ENCODE measurements at regions not wholly inside any gene's neighbourhood (a gene's known extent, or its start where the extent isn't known, plus 50 kb on each side); places are given as distances from the start of the nearest gene placed in this dataset.

DNA sequence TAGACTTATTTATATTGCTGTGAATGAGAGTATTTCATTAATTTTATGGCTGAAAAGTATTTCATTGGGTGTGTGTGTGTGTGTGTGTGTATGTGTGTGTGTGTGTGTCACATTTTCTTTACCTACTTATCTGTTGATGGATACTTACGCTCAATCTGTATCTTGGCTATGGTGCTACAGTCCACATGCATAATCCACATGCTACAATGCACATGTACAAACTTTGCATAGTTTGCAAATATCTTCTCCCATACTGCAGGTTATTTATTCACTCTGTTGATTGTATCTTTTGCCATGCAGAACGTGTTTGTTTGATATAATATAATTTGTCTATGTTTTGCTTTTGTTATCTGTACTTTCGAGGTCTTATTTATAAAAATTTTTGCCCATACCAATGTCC is 167.8 kb downstream of the RAB28 start:
- no peak for DNase-seq (ENCODE audit: low read depth)

DNA sequence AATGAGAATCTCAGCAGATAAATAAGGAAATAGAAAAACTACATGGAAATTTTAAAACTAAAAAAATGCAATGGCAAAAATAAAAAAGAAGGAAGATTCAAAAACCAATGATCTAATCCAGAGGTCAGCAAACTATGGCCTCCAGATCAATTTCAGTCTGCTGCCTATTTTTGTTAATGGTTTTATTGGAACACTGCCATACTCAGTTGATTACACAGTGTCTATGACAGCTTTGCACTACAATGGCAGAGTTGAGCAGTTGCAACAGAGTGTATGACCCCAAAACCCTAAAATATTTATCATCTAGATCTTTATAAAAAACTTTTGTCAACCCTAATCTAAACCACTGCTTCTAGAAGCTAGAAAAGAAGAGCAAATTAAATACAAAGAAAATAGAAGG is 170.3 kb downstream of the RAB28 start:
- no peak for DNase-seq (ENCODE audit: low read depth)

DNA sequence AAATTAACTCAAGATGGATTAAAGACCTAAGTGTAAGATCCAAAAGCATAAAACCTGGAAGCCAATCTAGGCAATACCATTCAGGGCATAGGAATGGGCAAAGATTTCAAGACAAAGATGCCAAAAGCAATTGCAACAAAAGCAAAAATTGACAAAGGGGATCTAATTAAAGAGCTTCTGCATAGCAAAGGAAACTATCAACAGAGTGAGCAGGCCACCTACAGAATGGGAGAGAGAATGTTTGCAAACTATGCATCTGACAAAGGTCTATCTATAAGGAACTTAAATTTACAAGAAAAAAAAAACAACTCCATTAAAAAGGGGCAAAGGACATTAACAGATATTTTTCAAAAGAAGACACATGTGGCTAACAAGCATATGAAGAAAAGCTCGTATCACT is 171.9 kb downstream of the RAB28 start:
- no peak for DNase-seq (ENCODE audit: low read depth)

DNA sequence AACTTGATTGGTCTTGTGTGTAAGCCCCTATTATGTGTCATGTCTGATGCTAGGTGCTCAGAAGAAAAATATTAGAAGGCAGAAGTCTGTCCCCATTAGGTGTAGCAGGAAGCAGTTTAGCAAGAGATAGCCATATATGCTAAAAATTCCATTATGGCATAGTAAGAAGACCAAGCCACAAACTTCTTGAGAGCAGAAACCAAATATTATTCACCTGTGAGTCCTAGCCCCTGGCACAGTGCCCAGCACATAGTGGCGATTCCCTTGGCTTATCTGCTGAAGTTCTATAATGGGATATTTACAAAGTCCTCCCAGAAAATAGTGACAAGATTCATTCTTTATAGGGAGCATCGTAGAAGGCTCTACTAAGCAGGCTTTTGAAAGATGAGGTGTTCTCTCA is 174.4 kb downstream of the RAB28 start:
- DNase-seq (ENCODE audit: low read depth), result no peak

DNA sequence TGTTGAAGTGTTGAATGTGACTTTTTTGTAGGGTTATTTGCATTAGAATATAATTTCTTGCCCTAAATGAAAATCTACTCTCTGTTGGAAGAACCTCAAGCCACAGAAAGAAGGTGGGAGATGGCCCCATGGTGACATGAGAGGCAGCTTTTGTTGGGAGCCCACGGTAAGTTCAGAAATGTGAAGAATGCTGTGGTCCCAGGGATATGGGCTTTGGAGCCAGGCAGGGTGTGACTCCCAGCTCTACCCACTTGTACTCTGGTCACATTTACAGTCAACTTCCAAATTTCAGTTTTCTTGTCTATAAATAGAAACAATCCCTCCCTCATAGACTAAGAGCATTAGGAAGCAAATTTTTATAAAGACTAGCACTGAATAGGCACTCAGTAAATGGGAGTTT is 177.8 kb downstream of the RAB28 start:
- DNase-seq (ENCODE audit: low read depth), result no peak

DNA sequence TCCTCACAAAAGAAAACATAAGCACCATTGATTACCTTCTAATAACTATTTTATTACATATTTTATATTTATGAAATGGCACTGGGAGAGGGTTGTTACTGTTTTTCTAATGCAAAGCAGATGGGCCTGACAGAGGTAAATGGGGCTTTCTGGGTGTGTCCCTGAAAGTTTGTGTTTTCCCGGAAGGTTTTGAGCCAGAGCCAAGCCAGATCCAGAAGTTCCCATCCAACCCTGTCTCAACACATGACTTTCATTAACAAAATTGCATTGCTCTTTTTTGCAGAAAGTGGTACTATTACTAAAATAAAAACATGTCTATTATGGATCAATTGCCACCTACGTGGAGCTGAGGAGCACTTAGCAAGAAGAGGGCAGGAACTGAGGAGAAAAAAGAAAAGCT is 181.3 kb downstream of the RAB28 start:
- no peak for DNase-seq (ENCODE audit: low read depth)

DNA sequence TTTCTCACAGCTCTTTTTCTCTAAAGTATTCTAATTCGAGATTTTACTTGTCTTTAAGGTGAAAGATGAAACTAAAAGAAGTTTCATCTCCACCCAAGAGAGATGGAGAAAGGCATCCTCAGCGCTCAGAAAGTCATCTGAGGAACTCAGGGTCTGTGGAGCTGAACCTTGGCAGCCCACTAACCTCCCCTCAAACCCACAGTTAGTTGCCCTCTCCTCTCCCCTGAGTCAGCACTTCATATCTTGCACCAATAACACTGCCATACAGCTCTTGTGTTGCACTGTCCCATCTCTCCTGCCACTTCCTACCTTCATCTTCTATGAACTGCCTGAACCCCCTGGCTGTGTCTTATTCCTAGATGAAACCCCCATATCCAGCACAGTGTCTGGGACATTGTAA is 184.8 kb downstream of the RAB28 start:
- no peak for DNase-seq (ENCODE audit: low read depth)

DNA sequence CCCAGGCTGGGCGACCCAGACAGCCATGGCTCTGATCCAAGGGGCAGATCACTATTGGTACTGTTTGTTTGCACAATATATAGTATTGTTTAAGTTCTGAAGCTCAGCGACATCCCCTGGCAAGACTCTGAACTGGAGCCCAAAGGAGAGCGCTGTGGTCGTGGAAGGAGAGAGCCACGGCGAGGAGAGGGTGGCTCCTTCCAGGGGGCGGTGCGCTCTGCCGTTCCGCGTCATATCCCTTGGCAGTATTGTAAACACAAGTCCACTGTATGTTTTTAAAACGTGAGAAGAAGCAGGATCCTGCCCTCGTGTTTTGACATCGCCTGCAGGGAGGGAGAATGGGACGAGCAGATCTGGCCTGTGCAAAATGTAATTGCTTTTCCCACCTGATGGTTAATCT is 185.5 kb downstream of the RAB28 start:
- no peak for DNase-seq (ENCODE audit: low read depth)

DNA sequence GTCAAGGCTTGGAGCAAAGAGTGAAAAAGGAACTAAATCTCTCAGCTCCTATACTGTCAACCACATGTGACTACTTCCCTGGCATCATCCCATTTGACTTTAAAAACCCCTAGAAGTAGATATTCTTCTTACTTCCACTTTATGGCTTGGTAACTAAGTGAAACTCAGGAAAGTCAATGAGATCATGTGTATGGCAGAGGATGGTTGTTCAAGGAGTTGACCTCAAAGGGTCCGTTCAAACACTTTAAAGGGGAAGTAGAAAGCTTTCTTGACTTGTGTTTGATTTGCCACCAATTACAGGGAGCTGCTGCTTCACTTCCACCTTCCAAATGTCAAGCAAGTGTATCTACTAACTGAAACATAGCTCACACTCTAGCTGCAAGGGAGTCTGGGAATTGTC is 187.2 kb downstream of the RAB28 start:
- DNase-seq (ENCODE audit: low read depth), result no peak

DNA sequence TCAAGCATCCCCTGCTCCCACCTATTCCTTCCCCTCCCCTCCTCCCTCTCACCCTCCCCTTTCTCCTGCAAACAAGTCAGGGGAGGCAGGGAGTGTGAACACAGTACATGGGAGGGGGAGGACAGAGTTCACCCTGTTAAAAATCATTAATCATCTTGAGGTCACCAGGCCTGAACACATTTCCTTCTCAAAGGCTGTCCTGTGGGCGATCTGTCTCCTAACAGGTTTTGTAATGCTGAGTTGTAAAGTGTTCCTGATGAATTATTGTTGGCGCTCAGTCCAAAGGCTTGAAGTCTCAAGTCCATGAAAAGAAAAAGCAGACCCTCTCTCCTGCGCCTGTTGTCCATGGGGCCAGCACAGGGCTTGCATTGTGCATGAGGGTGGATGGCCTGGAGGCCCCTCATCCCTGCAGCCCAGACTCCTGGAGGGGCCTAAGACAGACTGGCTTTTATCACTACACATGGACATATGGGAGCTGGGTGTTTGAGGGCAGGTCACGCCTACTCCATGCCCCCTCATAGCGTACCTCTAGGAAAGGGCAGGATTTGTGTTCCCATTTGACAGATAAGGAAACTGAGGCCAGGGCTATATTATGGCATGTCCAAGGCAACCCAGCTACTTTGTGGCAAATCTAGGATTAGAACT is 189.1 kb downstream of the RAB28 start:
- no peak for DNase-seq (ENCODE audit: low read depth)

DNA sequence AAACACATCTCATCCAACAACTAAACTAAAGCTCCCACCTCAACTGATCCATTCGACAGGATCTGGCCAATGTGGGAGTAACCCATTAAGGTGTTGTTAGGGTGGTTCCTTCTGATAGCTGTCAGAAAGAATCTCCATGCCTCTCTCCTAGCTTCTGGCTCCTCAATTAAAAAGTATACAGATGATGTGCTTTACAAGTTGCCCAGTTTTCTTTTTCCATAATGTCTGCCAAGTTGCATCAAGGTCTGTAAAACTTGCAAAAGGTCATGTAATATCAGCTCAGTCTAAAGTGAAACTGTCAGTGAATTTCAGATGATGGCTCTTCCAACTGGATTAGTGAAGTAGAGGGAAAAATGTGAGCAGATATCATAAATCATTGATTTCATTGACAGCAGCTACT is 191.8 kb downstream of the RAB28 start:
- no peak for DNase-seq (ENCODE audit: low read depth)

DNA sequence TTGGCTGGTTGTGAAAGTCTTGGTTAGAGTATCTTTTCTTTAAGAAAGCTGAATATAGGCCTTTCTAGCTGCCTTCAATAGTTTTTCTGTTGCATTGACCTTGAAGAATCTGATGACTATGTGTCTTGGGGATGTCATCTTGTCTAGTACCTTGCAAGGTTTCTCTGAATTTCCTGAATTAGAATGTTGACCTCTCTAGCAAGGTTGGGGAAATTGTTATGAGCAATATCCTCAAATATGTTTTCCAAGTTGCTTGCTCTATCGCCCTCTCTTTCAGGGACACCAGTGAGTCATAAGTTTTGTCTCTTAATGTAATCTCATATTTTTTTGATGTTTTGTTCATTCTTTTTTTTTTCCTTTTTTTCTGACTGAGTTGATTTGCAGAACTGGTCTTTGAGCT is 194.7 kb downstream of the RAB28 start:
- no peak for DNase-seq (ENCODE audit: low read depth)

DNA sequence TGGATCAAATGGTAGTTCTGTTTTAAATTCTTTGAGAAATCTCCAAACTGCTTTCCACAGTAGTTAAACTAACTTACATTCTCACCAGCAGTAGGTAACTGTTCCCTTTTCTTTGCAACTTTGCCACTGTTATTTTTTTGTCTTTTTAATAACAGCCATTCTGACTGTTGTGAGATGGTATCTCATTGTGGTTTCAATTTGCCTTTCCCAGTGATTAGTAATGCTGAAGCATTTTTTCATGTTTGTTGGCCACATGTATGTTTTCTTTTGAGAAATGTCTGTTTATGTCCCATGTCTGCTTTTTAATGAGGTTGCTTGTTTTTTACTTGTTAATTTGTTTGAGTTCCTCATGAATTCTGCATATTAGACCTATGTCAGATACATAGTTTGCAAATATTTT is 198.8 kb downstream of the RAB28 start:
- no peak for DNase-seq (ENCODE audit: low read depth)

DNA sequence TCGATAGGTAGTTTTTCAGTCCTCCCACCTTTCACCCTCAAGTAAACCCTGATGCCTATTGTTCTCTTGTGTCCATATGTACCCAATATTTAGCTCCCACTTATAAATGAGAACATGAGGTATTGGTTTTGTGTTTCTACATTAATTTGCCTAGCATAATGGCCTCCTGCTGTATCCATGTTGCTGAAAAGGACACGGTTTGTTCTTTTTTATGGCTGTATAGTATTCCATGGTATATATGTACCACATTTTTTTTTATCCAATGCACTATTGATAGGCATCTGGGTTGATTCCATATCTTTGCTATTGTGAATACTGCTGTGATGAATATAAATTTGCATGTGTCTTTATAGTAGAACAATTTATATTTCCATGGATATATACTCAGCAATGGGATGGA is 199.2 kb downstream of the RAB28 start:
- no peak for DNase-seq (ENCODE audit: low read depth)

DNA sequence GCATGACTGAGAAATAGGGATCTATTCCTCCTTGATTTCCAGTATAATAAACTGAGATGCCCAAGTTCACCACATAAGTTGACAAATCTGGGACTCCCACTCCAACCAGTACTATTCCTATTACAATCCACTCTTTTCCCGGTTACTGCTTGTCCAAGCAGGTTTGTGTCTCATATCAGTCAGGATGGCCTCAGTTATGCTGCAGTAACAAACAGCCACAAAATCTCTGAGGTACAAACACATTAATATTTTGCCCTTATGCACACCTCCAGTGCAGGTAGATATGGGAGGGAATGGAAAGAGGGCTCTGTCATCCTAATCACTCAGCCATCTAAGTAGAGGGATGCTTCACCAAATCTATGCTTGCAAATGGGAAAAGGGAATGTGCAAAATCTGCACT is 207.8 kb downstream of the RAB28 start:
- no peak for DNase-seq (ENCODE audit: low read depth)

DNA sequence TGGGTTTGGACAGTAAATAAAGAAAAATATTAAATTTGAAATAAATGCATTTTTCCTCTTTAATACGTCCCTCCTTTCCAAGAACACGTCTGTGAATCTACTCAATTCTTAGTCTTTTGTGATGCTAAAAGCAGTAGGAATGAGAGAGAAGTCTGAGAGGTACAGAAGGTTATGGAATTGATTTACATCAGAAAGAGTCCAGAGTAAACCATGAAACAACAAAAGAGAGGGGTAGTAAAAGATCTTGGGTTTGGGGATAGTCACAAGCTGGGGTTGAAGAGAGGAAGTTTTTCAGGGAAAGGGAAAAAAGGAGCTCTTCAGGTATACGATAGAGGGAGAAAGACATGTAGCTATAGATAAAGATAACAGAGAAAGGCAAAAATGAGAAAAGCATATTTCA is 215.4 kb downstream of the RAB28 start:
- DNase-seq (ENCODE audit: low read depth), result no peak

DNA sequence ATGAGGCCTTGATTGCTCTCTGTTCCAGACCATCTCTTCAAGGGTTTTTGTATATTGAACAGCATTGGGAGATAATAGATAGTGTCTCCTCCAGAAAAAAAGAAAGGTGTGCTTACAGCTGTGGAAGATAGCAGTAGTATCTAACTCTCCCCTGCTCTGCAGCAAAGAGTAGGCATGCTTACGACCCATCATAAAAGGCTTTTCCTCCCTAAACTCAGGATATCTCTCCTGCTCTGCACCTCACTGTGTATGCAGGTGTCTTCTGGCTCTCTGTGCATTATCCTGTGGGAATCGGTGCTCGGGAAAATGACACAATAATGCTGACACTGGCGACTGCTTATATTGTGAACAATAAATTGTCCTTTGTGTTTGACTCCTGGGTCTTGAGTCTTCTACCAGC is 216.0 kb downstream of the RAB28 start:
- DNase-seq (ENCODE audit: low read depth), result no peak

DNA sequence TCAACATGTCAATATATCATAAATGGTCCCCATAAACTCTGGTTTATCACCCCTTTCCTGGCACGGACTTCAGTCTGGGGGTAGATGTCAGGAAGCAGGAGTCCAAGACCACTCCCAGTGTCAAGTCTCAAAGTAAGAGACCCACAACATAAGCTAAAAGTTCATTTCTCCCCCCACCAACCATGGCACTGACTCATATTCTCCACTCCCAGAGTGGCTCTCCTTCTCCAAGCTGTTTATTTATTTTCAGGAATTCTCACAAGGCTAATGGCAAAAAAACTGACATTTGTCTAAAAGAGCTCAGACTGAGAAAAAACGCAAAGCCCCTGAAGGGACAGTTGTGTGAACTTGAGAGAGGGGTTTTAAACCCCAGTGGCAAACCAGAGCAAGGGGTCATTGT is 217.0 kb downstream of the RAB28 start:
- DNase-seq (ENCODE audit: low read depth), result no peak

DNA sequence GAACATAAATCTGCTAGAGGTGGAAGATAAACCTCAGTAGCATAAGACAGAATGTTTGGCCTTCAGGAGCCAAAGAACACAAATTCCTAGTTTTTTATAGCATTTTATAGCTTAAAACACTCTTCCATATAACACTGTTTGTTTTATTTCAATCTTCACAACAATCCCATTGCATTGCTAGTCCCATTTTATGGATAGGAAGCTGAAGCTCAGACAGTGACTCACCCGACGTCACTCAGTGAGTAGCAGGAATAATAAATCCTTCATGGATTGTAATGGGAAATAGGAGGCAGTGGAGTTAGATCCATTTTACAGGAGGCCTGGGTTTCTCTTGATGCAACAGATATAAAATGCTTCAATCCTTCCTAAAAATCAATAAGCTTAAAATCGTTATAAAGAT is 217.5 kb downstream of the RAB28 start:
- DNase-seq (ENCODE audit: low read depth), result no peak

DNA sequence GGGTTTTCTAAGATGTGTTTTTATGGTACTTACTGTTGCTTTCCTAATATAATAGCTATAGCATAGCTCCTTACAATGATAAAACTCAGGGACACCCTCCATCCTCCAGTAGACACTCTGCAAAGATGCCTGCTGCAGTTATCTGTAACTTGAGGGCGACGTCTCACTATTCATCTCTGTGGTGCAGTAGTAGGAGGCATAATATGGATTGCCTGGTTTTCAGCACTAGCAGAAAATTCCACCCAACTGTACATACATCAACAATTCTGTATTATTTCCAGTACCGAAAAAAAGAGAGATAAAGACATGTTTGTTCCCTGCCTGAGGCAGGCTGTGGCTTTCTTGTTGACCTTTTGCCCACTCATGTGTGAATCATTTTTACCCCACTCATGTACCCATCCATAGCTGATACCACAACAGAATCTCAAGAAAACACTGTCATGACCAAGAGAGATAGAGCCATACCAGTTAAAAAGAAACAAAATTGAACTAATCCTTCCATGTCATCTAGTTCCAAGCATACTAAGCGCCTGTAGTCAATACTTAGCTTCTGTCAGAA is 220.1 kb downstream of the RAB28 start:
- DNase-seq (ENCODE audit: low read depth), result no peak

DNA sequence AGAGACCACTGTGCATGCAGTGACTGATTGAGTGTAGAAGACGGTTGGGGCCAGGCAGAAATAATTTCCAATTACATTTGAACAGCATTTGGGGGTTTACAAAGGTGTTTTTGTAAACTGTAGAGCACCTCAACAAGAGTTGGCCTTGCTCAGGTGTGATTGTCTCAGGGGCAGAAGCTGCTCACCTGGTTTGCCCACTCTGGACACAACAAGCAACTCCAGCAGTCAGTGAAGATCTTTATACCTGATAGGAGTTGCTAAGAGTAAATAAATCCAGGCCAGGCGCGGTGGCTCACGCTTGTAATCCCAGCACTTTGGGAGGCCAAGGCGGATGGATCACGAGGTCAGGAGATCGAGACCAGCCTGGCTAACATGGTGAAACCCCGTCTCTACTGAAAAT is 221.3 kb downstream of the RAB28 start:
- DNase-seq (ENCODE audit: low read depth), result no peak

DNA sequence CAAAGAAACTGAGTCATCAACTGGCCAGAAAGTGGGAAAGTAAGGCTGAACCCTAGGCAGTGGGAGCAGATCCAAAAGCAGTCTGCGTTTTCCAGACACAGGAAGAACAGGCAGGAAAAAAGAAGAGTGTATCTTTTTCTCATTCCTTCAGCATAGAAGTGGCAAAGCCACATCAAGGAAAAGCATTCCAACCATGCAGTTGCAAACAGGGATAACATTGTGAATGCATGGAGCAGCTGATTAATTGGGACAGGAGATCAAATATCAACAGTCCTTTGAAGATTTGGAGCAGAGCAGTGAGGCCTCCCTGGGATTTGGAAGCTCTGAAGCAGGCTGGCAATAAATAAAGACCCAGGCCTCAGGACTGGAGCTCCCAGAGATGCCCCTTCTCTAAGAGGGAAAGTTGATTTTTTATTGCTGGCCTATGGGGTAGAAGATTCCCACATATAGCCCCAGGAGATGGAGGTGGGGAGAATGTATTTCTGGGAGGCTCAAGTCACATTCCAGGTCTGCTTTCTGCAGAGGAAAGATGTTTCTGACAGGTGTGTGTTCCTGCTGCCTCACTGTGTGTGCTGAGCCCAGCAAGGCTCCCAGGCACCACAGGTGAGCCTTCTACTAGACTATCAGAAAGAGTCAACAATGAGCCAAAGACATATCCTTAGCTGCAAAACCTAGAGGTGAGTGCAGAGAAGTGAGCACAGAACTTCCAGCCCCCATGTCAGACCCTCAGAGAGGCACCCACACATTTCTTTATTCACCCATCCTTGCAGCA is 222.5 kb downstream of the RAB28 start:
- no peak for DNase-seq (ENCODE audit: low read depth)

DNA sequence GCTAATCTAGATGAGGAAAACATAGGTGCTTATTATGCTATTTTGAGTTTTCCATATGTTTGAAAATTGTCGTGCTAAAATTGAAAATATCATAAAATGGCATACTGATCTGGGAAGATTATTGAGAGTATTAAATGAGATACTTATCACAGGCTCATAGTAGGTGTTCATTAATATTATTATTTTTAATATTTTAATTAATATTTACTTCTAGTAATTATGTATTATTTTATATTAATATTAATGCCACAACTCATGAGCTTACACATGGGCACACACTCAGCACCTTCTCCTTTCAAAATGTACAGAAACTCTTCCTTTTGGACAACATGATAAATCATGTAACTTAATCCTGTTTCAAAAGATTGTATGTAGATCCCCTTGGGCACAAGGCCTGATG is 223.6 kb downstream of the RAB28 start:
- DNase-seq (ENCODE audit: low read depth), result no peak

DNA sequence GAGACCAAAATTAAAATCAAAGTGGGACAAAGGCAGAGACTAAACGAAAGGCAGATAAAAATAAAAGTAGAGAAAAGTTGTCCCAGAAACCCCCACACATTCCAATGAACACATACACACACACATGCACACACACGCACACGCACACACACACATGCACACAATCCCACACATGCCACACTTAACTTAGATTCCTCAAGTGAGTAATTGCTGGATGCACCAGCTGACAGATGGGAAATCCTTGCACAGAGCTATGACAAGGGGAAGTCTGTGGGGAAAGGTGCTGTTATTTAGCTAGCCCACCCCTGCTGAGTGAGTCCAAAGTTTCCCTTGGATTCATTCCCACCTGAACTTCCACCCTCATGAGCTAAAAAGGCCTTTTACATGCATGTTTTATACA is 233.9 kb downstream of the RAB28 start:
- no peak for DNase-seq (ENCODE audit: low read depth)
